ENCODE measurements at regions not wholly inside any gene's neighbourhood (a gene's known extent, or its start where the extent isn't known, plus 50 kb on each side); places are given as distances from the start of the nearest gene placed in this dataset.

GRCh38 chr15:93152951-93153350, 63.9 kb upstream of the RGMA start:
- Histone ChIP-seq H3K27me3 (no peaks in the 10 kb centered on the region), H3K9me3 (no peaks in the 10 kb centered on the region), H3K27ac (no peak overlapping the region), H3K4me3 (no peak overlapping the region), H3K36me3 (no peaks in the 10 kb centered on the region), H3K9ac (ENCODE audit: low read depth in 2 of 2, low read length in 2 of 2) (no peak overlapping the region), H3K4me1 (no peaks in the 10 kb centered on the region)
- intact Hi-C loops (cut with DNase I), result no loop called here
- no peak for TF ChIP-seq CTCF (IDR thresholded peaks at IDR 0.05)
- DNase-seq, result peak; percentile 44

GRCh38 chr15:93152360-93152759, 63.3 kb upstream of the RGMA start:
- DNase-seq, result peak; percentile 19
- intact Hi-C loops (cut with DNase I), result no loop called here

GRCh38 chr15:93150910-93151881, 62.2 kb upstream of the RGMA start:
- H3K36me3 ChIP-seq, result no peaks in the 10 kb centered on the region
- no peak overlapping the region for H3K27ac ChIP-seq
- H3K4me1 ChIP-seq, result no peaks in the 10 kb centered on the region
- no peak for DNase-seq
- no peak for TF ChIP-seq CTCF (IDR thresholded peaks at IDR 0.05)
- intact Hi-C loops (cut with DNase I), result no loop called here
- no peaks in the 10 kb centered on the region for H3K27me3 ChIP-seq
- H3K9me3 ChIP-seq, result no peaks in the 10 kb centered on the region
- no peak overlapping the region for H3K4me3 ChIP-seq
- H3K9ac ChIP-seq (ENCODE audit: low read depth in 2 of 2, low read length in 2 of 2), result no peak overlapping the region

More at GRCh38 chr15:93152360-93152759, 63.3 kb upstream of the RGMA start:
- Histone ChIP-seq H3K9ac (ENCODE audit: low read depth in 2 of 2, low read length in 2 of 2) (no peak overlapping the region), H3K4me3 (no peak overlapping the region), H3K27me3 (no peaks in the 10 kb centered on the region), H3K9me3 (no peaks in the 10 kb centered on the region), H3K27ac (no peak overlapping the region), H3K36me3 (no peaks in the 10 kb centered on the region), H3K4me1 (no peaks in the 10 kb centered on the region)
- no peak for TF ChIP-seq CTCF (IDR thresholded peaks at IDR 0.05)

GRCh38 chr15:93146601-93147000, 57.6 kb upstream of the RGMA start:
- no peaks in the 10 kb centered on the region for H3K27me3 ChIP-seq
- H3K36me3 ChIP-seq, result no peaks in the 10 kb centered on the region
- no peak overlapping the region for H3K9ac ChIP-seq (ENCODE audit: low read depth in 2 of 2, low read length in 2 of 2)
- H3K9me3 ChIP-seq, result no peaks in the 10 kb centered on the region
- intact Hi-C loops (cut with DNase I), result no loop called here
- H3K27ac ChIP-seq, result no peak overlapping the region
- H3K4me1 ChIP-seq, result no peaks in the 10 kb centered on the region
- no peak for TF ChIP-seq CTCF (IDR thresholded peaks at IDR 0.05)
- no peak for DNase-seq
- H3K4me3 ChIP-seq, result no peak overlapping the region

- Histone ChIP-seq H3K27ac (no peak overlapping the region), H3K27me3 (no peaks in the 10 kb centered on the region), H3K4me3 (no peak overlapping the region), H3K9ac (ENCODE audit: low read depth in 2 of 2, low read length in 2 of 2) (no peak overlapping the region), H3K9me3 (no peaks in the 10 kb centered on the region), H3K36me3 (no peaks in the 10 kb centered on the region), H3K4me1 (no peaks in the 10 kb centered on the region)
- intact Hi-C loops (cut with DNase I), result no loop called here
- DNase-seq, result no peak
- TF ChIP-seq CTCF (IDR thresholded peaks at IDR 0.05), result no peak
Observed at GRCh38 chr15:93146196-93146595, 57.2 kb upstream of the RGMA start.
